HepG2 (cell line): ENCODE measurements at regions not wholly inside any gene's neighbourhood (a gene's known extent, or its start where the extent isn't known, plus 50 kb on each side); places are given as distances from the start of the nearest gene placed in this dataset.

Experiments used
- ATAC-seq: fragments of 200-7000 bp; cut with Tn5 transposase; 3 replicates; pipeline ENCODE4 v1.9.1; 2020; ENCODE audit warnings: mild to moderate bottlenecking, moderate library complexity
- BruUV-seq: library from RNA; stranded (reverse); fragments of 400-500 nt; replicated peaks from 2 replicates; lab custom pipeline; 2021; lab: Mats Ljungman, UMichigan
- CTCF ChIA-PET: fragments of 300-600 bp; formaldehyde crosslinking; extraction: SDS; loops from one replicate; lab custom pipeline; 2021; ENCODE audit warnings: low total read pairs, inconsistent platforms, low intra/inter-chr PET ratio; lab: Yijun Ruan, JAX
- POLR2A ChIA-PET: fragments of 350-600 bp; sonication (Branson Sonifier 250); formaldehyde crosslinking; loops from one replicate; lab custom pipeline; 2020; ENCODE audit warnings: antibody characterized with exemption, inconsistent platforms; lab: Yijun Ruan, JAX
- DNase-seq: peaks from one replicate; pipeline ENCODE4 v3.0.0-alpha.2; 2015; ENCODE audit warnings: low spot score
- FAIRE-seq: peaks from 3 replicates; lab custom pipeline; 2011; peaks lifted over from hg19 to GRCh38; lab: Jason Lieb, UNC
- H2AFZ ChIP-seq: one replicate; pipeline ENCODE4 v1.6.1; 2011; ENCODE audit warnings: low read length, inconsistent platforms
- H3K27ac ChIP-seq: fragments of 300-600 bp; 3 replicates; pipeline ENCODE4 v1.8.0; 2011; ENCODE audit warnings: mixed run types, mild to moderate bottlenecking, mixed read lengths, low read length, inconsistent platforms; ENCODE audit not compliant: insufficient read depth; ENCODE audit errors: extremely low read length
- H3K27me3 ChIP-seq, 2 experiments: fragments of 200-600 bp in 1 of 2; 2 replicates in 1 of 2; 3 replicates in 1 of 2; pipeline versions ENCODE4 v1.6.0 to v1.8.0; 2011; ENCODE audit warnings: low read length in 2 of 2, mild to moderate bottlenecking in 2 of 2, moderate library complexity in 2 of 2, inconsistent platforms in 1 of 2; ENCODE audit not compliant: insufficient read depth in 2 of 2, control insufficient read depth in 1 of 2
- H3K36me3 ChIP-seq, 2 experiments: fragments of 200-600 bp in 1 of 2; replicated peaks in 1 of 2; 2 replicates in 1 of 2; 3 replicates in 1 of 2; pipeline versions ENCODE4 v1.5.1 to v1.8.0; 2011; ENCODE audit warnings: low read length in 2 of 2, inconsistent platforms in 1 of 2; ENCODE audit not compliant: insufficient read depth in 2 of 2, control insufficient read depth in 1 of 2
- H3K4me1 ChIP-seq: 2 replicates; pipeline ENCODE4 v1.5.1; 2012; ENCODE audit warnings: low read length, inconsistent platforms; ENCODE audit not compliant: insufficient read depth
- H3K4me2 ChIP-seq: 2 replicates; pipeline ENCODE4 v1.6.0; 2011; ENCODE audit warnings: low read depth, low read length, inconsistent platforms
- H3K4me3 ChIP-seq, 3 experiments: fragments of 200-600 bp in 1 of 3; sonication (generic), shearing (Covaris generic) in 1 of 3; replicated peaks in 1 of 3; 2 replicates each; pipeline ENCODE4 v1.5.1; 2011 to 2016; ENCODE audit warnings: low read length in 3 of 3, inconsistent platforms in 2 of 3, low read depth in 2 of 3, mild to moderate bottlenecking in 2 of 3, control low read depth in 1 of 3, mixed read lengths in 1 of 3; ENCODE audit not compliant: insufficient read depth in 1 of 3
- H3K79me2 ChIP-seq: one replicate; pipeline ENCODE4 v1.6.1; 2011; ENCODE audit warnings: low read length, inconsistent platforms; ENCODE audit not compliant: insufficient read depth
- H3K9ac ChIP-seq: 2 replicates; pipeline ENCODE4 v1.6.0; 2011; ENCODE audit warnings: mild to moderate bottlenecking, low read depth, low read length, inconsistent platforms; ENCODE audit not compliant: insufficient read depth
- H3K9me3 ChIP-seq: 2 replicates; pipeline ENCODE4 v1.5.1; 2012; ENCODE audit warnings: mild to moderate bottlenecking, low read length
- H4K20me1 ChIP-seq: 2 replicates; pipeline ENCODE4 v1.6.0; 2011; ENCODE audit warnings: inconsistent platforms, mild to moderate bottlenecking, low read length, moderate library complexity; ENCODE audit not compliant: insufficient read depth
- CEBPG ChIP-seq: IDR thresholded peaks from 2 replicates; pipeline ENCODE4 v1.6.1; 2016
- CTCF ChIP-seq: sonication (generic); formaldehyde crosslinking; IDR thresholded peaks from 2 replicates; pipeline ENCODE4 v1.5.0; 2020; ENCODE audit warnings: mild to moderate bottlenecking, missing genetic modification reagents, moderate library complexity
- HMGA1 ChIP-seq: sonication (generic); formaldehyde crosslinking; conservative IDR thresholded peaks from 2 replicates; pipeline ENCODE4 v1.4.0; 2020; ENCODE audit warnings: missing genetic modification reagents
- HNRNPK ChIP-seq: fragments of 200-400 bp; formaldehyde crosslinking; IDR thresholded peaks from 2 replicates; pipeline ENCODE4 v1.6.1; 2018; ENCODE audit warnings: low read length, low read depth, moderate library complexity, mild to moderate bottlenecking; ENCODE audit not compliant: poor library complexity, severe bottlenecking
- ISX ChIP-seq: sonication (generic); formaldehyde crosslinking; conservative IDR thresholded peaks from 2 replicates; pipeline ENCODE4 v1.5.0; 2020; ENCODE audit warnings: missing genetic modification reagents
- LRRFIP1 ChIP-seq: sonication (generic); formaldehyde crosslinking; conservative IDR thresholded peaks from 2 replicates; pipeline ENCODE4 v1.4.0; 2020; ENCODE audit warnings: missing genetic modification reagents
- MLLT10 ChIP-seq: sonication (generic); formaldehyde crosslinking; IDR thresholded peaks from 2 replicates; pipeline ENCODE4 v1.4.0; 2020; ENCODE audit warnings: missing genetic modification reagents
- MTERF4 ChIP-seq: sonication (generic); formaldehyde crosslinking; IDR thresholded peaks from 2 replicates; pipeline ENCODE4 v1.8.0; 2023; ENCODE audit warnings: mild to moderate bottlenecking, missing genetic modification reagents
- NFAT5 ChIP-seq: sonication (generic); formaldehyde crosslinking; IDR thresholded peaks from 2 replicates; pipeline ENCODE4 v1.4.0; 2020; ENCODE audit warnings: missing genetic modification reagents
- ZNF235 ChIP-seq: sonication (generic); formaldehyde crosslinking; IDR thresholded peaks from 2 replicates; pipeline ENCODE4 v1.8.1; 2023; ENCODE audit warnings: mild to moderate bottlenecking, missing genetic modification reagents, borderline replicate concordance
- ZNF343 ChIP-seq: sonication (generic); formaldehyde crosslinking; IDR thresholded peaks from 2 replicates; pipeline ENCODE4 v1.4.0; 2020; ENCODE audit warnings: mild to moderate bottlenecking, missing genetic modification reagents
- ZNF770 ChIP-seq: sonication (generic); formaldehyde crosslinking; IDR thresholded peaks from 2 replicates; pipeline ENCODE4 v1.5.0; 2020; ENCODE audit warnings: mild to moderate bottlenecking, missing genetic modification reagents
- WGBS: methylation state at CpG from one replicate; pipeline ENCODE4 v1.1.6; 2017; ENCODE audit warnings: low lambda C conversion rate; 5-methylcytosine and 5-hydroxymethylcytosine counted together
- in situ Hi-C: cut with HindIII; loops from 2 replicates; pipeline ENCODE4 v1.10.0; 2017; ENCODE audit warnings: low pct_unique_long_range_greater_than_20kb; ENCODE audit not compliant: extremely low pct_ligation_motif_present
- intact Hi-C: fragments of 100-400 bp; cut with micrococcal nuclease; formaldehyde crosslinking; loops from one replicate; pipeline ENCODE4 v1.10.0; 2022; ENCODE audit not compliant: unreplicated experiment

GRCh38 chr7:79934727-79935126 is 199.9 kb upstream of the GNAI1 start (continued):
- TF ChIP-seq CTCF (CRISPR knock-in tag) (no peak), HNRNPK (no peak), MTERF4 (no peak), MLLT10 (CRISPR knock-in tag) (no peak), ZNF343 (CRISPR knock-in tag) (no peak), HMGA1 (no peak)

- ChIA-PET POLR2A (no interaction called here), CTCF (no interaction called here)
- Histone ChIP-seq H3K4me1 (peaks cover 11% of the 10 kb centered on the region; the same call in 1 of the 2 replicates), H3K27me3 (no peaks in the 10 kb centered on the region), H3K4me2 (no peak overlapping the region), H3K9ac (no peak overlapping the region), H3K27ac (no peak overlapping the region), H3K9me3 (no peaks in the 10 kb centered on the region), H3K4me3 (no peak overlapping the region), H2AFZ (no peak overlapping the region), H4K20me1 (no peaks in the 10 kb centered on the region), H3K79me2 (no peaks in the 10 kb centered on the region), H3K36me3 (no peaks in the 10 kb centered on the region)
- intact Hi-C loops: no loop called here
- WGBS: 6% methylated on average over 3 of the region's 3 CpGs
- DNase-seq (no peak), FAIRE-seq (no peak), ATAC-seq (no peak)
- in situ Hi-C loops: no loop called here
- BruUV-seq: no TSS peak
- TF ChIP-seq ZNF770 (CRISPR knock-in tag) (no peak), CEBPG (CRISPR knock-in tag) (no peak), LRRFIP1 (CRISPR knock-in tag) (no peak), ZNF235 (CRISPR knock-in tag) (no peak), ISX (CRISPR knock-in tag) (no peak), NFAT5 (CRISPR knock-in tag) (no peak)
Measured at GRCh38 chr7:79933144-79933543, 201.5 kb upstream of the GNAI1 start.
